KMS-11 (cell line): ENCODE measurements at regions not wholly inside any gene's neighbourhood (a gene's known extent, or its start where the extent isn't known, plus 50 kb on each side); places are given as distances from the start of the nearest gene placed in this dataset.
"Not testable (repeated sequence)": the region's sequence is repeated elsewhere in the genome, so short reads cannot be mapped to it uniquely, and the experiment has no call there.

Source experiments
- H2AFZ ChIP-seq: fragments of 200-600 bp; sonication (generic); 2 replicates; pipeline ENCODE4 v1.6.1; 2016; ENCODE audit warnings: antibody characterized with exemption, mixed run types, low read depth
- H3K27ac ChIP-seq: fragments of 200-600 bp; sonication (generic); 2 replicates; pipeline ENCODE4 v1.6.1; 2016; ENCODE audit warnings: mild to moderate bottlenecking, mixed run types
- H3K27me3 ChIP-seq: fragments of 200-600 bp; sonication (generic); 2 replicates; pipeline ENCODE4 v1.6.1; 2017; ENCODE audit warnings: mild to moderate bottlenecking, low read depth, mixed run types, moderate library complexity; ENCODE audit not compliant: insufficient read depth
- H3K36me3 ChIP-seq: fragments of 200-600 bp; sonication (generic); 2 replicates; pipeline ENCODE4 v1.6.1; 2017; ENCODE audit warnings: mild to moderate bottlenecking, mixed run types; ENCODE audit not compliant: insufficient read depth
- H3K4me1 ChIP-seq: fragments of 200-600 bp; sonication (generic); 2 replicates; pipeline ENCODE4 v1.6.1; 2016; ENCODE audit warnings: mild to moderate bottlenecking, low read depth, mixed run types; ENCODE audit not compliant: poor library complexity, severe bottlenecking
- H3K4me2 ChIP-seq: fragments of 200-600 bp; sonication (generic); 2 replicates; pipeline ENCODE4 v1.7.0; 2016; ENCODE audit warnings: mild to moderate bottlenecking, mixed run types
- H3K4me3 ChIP-seq: fragments of 200-600 bp; sonication (generic); IDR thresholded peaks from 2 replicates; pipeline ENCODE4 v1.6.1; 2017; ENCODE audit warnings: low read depth, low read length, mixed read lengths; ENCODE audit not compliant: insufficient read depth
- H3K79me2 ChIP-seq: fragments of 200-600 bp; sonication (generic); 2 replicates; pipeline ENCODE4 v1.6.1; 2016; ENCODE audit warnings: low read depth, mixed run types; ENCODE audit not compliant: insufficient read depth
- H3K9ac ChIP-seq: fragments of 200-600 bp; sonication (generic); 2 replicates; pipeline ENCODE4 v1.6.1; 2016; ENCODE audit warnings: mild to moderate bottlenecking, mixed run types
- H4K20me1 ChIP-seq: fragments of 200-600 bp; sonication (generic); 2 replicates; pipeline ENCODE4 v1.6.1; 2016; ENCODE audit warnings: mild to moderate bottlenecking, mixed run types; ENCODE audit not compliant: insufficient read depth
- CTCF ChIP-seq: fragments of 200-600 bp; sonication (generic); conservative IDR thresholded peaks from 2 replicates; pipeline ENCODE4 v1.6.1; 2017; ENCODE audit warnings: low read depth, mild to moderate bottlenecking, antibody characterized with exemption, low read length, moderate library complexity, mixed read lengths

DNA sequence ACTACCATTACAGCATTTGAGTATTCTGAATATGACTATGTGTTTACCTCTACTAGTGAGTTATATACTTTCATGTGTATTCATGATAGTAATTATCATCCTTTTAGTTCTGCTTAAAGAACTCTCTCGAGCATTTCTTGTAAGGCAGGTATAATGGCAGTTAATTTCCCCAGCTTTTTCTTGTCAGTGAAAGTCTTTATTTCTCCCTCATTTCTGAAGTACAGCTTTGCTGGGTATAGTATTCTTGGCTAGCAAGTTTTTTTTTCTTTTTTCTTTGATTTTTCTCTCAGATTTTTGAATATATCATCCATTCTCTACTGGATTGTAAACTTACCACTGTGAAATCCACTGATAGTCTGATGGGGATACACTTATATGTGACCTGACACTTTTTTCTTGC, 165.9 kb upstream of the ARHGAP5 start:
- no peaks in the 10 kb centered on the region for H4K20me1 ChIP-seq
- no peaks in the 10 kb centered on the region for H3K36me3 ChIP-seq
- no peaks in the 10 kb centered on the region for H3K27me3 ChIP-seq
- no peak overlapping the region for H3K4me2 ChIP-seq
- H3K9ac ChIP-seq = no peak overlapping the region
- H3K27ac ChIP-seq = no peak overlapping the region
- H3K4me3 ChIP-seq = no peak overlapping the region
- H3K4me1 ChIP-seq = no peaks in the 10 kb centered on the region
- TF ChIP-seq CTCF = no peak
- no peaks in the 10 kb centered on the region for H3K79me2 ChIP-seq
- H2AFZ ChIP-seq = no peak overlapping the region

- Histone ChIP-seq H3K27ac (no peak overlapping the region), H3K79me2 (no peaks in the 10 kb centered on the region)
- no peak for TF ChIP-seq CTCF
Observed at GRCh38 chr14:31913370-31913769, 163.7 kb upstream of the ARHGAP5 start.

GRCh38 chr14:31918289-31918688, 158.8 kb upstream of the ARHGAP5 start:
- not testable (repeated sequence) for H3K9ac ChIP-seq, H3K27ac ChIP-seq, H3K4me3 ChIP-seq, H3K36me3 ChIP-seq, H3K27me3 ChIP-seq, H3K79me2 ChIP-seq, H3K4me1 ChIP-seq, H3K4me2 ChIP-seq, H4K20me1 ChIP-seq, H2AFZ ChIP-seq

More at GRCh38 chr14:31913370-31913769, 163.7 kb upstream of the ARHGAP5 start:
- no peaks in the 10 kb centered on the region for H4K20me1 ChIP-seq
- H3K9ac ChIP-seq = no peak overlapping the region
- H3K36me3 ChIP-seq = no peaks in the 10 kb centered on the region
- no peaks in the 10 kb centered on the region for H3K27me3 ChIP-seq
- H2AFZ ChIP-seq = no peak overlapping the region
- H3K4me2 ChIP-seq = no peak overlapping the region
- no peaks in the 10 kb centered on the region for H3K4me1 ChIP-seq
- no peak overlapping the region for H3K4me3 ChIP-seq

DNA sequence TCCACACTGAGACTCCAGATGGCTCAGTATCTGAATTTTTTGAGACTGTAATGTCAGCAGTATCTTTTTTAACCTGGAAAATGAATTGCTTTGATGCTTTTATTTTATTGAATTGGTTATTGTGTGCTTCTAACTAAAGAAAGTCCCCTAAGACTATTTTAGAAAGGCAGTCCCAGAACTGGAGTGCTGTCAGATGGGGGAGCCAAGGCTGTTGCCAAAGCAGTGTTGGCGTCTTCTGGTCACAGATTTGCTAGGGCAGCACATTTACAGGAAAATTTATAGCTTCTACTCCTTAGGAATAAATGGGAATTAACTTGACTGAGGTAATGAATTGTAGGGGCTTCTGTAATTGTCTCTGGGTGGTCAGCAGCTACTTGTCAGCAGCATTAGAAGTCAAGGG, 157.1 kb upstream of the ARHGAP5 start:
- no peak overlapping the region for H2AFZ ChIP-seq
- no peak overlapping the region for H3K4me2 ChIP-seq
- no peaks in the 10 kb centered on the region for H3K79me2 ChIP-seq
- H3K9ac ChIP-seq = no peak overlapping the region
- TF ChIP-seq CTCF = no peak
- no peak overlapping the region for H3K4me3 ChIP-seq
- no peaks in the 10 kb centered on the region for H3K27me3 ChIP-seq
- no peaks in the 10 kb centered on the region for H3K36me3 ChIP-seq
- H4K20me1 ChIP-seq = no peaks in the 10 kb centered on the region
- no peak overlapping the region for H3K27ac ChIP-seq
- no peaks in the 10 kb centered on the region for H3K4me1 ChIP-seq

- H3K27me3 ChIP-seq = no peaks in the 10 kb centered on the region
- H3K9ac ChIP-seq = no peak overlapping the region
- no peak overlapping the region for H2AFZ ChIP-seq
- no peaks in the 10 kb centered on the region for H3K79me2 ChIP-seq
- no peak overlapping the region for H3K4me2 ChIP-seq
- H3K4me1 ChIP-seq = no peaks in the 10 kb centered on the region
- no peaks in the 10 kb centered on the region for H4K20me1 ChIP-seq
- H3K27ac ChIP-seq = no peak overlapping the region
- no peak for TF ChIP-seq CTCF
- H3K4me3 ChIP-seq = no peak overlapping the region
- no peaks in the 10 kb centered on the region for H3K36me3 ChIP-seq
Observed at GRCh38 chr14:31920989-31921650, 156.0 kb upstream of the ARHGAP5 start.
